ENCODE measurements at regions not wholly inside any gene's neighbourhood (a gene's known extent, or its start where the extent isn't known, plus 50 kb on each side); places are given as distances from the start of the nearest gene placed in this dataset.
A peak's percentile ranks its signal among the peaks of the same experiment; 100 is the strongest.
"Not testable (repeated sequence)": the region's sequence is repeated elsewhere in the genome, so short reads cannot be mapped to it uniquely, and the experiment has no call there.

GRCh38 chr17:20902496-20902895 lies 140.3 kb downstream of the USP22 start:
- ATAC-seq; H3K9me3 ChIP-seq (replicated peaks; ENCODE audit: control insufficient read depth, insufficient read depth, low read depth, low read length); intact Hi-C loops (cut with micrococcal nuclease); H3K4me3 ChIP-seq; H3K4me2 ChIP-seq (ENCODE audit: insufficient read depth, low read length); H3K27me3 ChIP-seq (ENCODE audit: control insufficient read depth in 2 of 2, insufficient read depth in 2 of 2, low read length in 2 of 2); H3K9me1 ChIP-seq (ENCODE audit: control insufficient read depth, insufficient read depth, low read length); in situ Hi-C loops (cut with MboI); H3K9ac ChIP-seq (ENCODE audit: insufficient read depth in 1 of 2, low read depth in 2 of 2, low read length in 2 of 2); H2AFZ ChIP-seq (ENCODE audit: low read depth, low read length); H4K20me1 ChIP-seq (replicated peaks; ENCODE audit: control insufficient read depth, insufficient read depth, low read length); H3K79me2 ChIP-seq (ENCODE audit: control insufficient read depth, insufficient read depth, low read length); FAIRE-seq; POLR2A ChIA-PET; H3K36me3 ChIP-seq (ENCODE audit: control insufficient read depth, insufficient read depth, low read length); CTCF ChIA-PET (ENCODE audit: low intra/inter-chr PET ratio); H3K4me1 ChIP-seq (replicated peaks in 1 of 2; ENCODE audit: control insufficient read depth in 2 of 2, insufficient read depth in 2 of 2, low read length in 2 of 2); DNase-seq (ENCODE audit: extremely low read depth in 1 of 4, low spot score in 3 of 4); H3K27ac ChIP-seq (ENCODE audit: extremely low read depth, low read depth, low read length); BruUV-seq (replicated peaks): not testable (repeated sequence)
- WGBS (ENCODE audit: insufficient coverage, low coverage, missing lambda C conversion rate): 72% methylated on average over 8 of the region's 17 CpGs
- 0 out of 2 replicates have a peak, but pooled peaks have one; percentile 26 for TF ChIP-seq POLR2G (IDR thresholded peaks at IDR 0.05; ENCODE audit: low read depth, low read length)

GRCh38 chr17:20903549-20903948 lies 139.3 kb downstream of the USP22 start:
- in situ Hi-C loops (cut with MboI); BruUV-seq (replicated peaks); H3K4me3 ChIP-seq; FAIRE-seq; H3K4me2 ChIP-seq (ENCODE audit: insufficient read depth, low read length); H3K4me1 ChIP-seq (replicated peaks in 1 of 2; ENCODE audit: control insufficient read depth in 2 of 2, insufficient read depth in 2 of 2, low read length in 2 of 2); H3K36me3 ChIP-seq (ENCODE audit: control insufficient read depth, insufficient read depth, low read length); H2AFZ ChIP-seq (ENCODE audit: low read depth, low read length); H3K9ac ChIP-seq (ENCODE audit: insufficient read depth in 1 of 2, low read depth in 2 of 2, low read length in 2 of 2); POLR2A ChIA-PET; ATAC-seq; intact Hi-C loops (cut with micrococcal nuclease); H3K27me3 ChIP-seq (ENCODE audit: control insufficient read depth in 2 of 2, insufficient read depth in 2 of 2, low read length in 2 of 2); CTCF ChIA-PET (ENCODE audit: low intra/inter-chr PET ratio); H3K9me1 ChIP-seq (ENCODE audit: control insufficient read depth, insufficient read depth, low read length); H3K9me3 ChIP-seq (replicated peaks; ENCODE audit: control insufficient read depth, insufficient read depth, low read depth, low read length); H4K20me1 ChIP-seq (replicated peaks; ENCODE audit: control insufficient read depth, insufficient read depth, low read length); H3K27ac ChIP-seq (ENCODE audit: extremely low read depth, low read depth, low read length); DNase-seq (ENCODE audit: extremely low read depth in 1 of 4, low spot score in 3 of 4): not testable (repeated sequence)
- 8% methylated on average over 1 of the region's 1 CpG for WGBS (ENCODE audit: insufficient coverage, low coverage, missing lambda C conversion rate)
- H3K79me2 ChIP-seq (ENCODE audit: control insufficient read depth, insufficient read depth, low read length): peaks cover 10% of the 10 kb centered on the region; the same call in 2 of the 3 replicates
